ENCODE measurements at regions not wholly inside any gene's neighbourhood (a gene's known extent, or its start where the extent isn't known, plus 50 kb on each side); places are given as distances from the start of the nearest gene placed in this dataset.

DNA sequence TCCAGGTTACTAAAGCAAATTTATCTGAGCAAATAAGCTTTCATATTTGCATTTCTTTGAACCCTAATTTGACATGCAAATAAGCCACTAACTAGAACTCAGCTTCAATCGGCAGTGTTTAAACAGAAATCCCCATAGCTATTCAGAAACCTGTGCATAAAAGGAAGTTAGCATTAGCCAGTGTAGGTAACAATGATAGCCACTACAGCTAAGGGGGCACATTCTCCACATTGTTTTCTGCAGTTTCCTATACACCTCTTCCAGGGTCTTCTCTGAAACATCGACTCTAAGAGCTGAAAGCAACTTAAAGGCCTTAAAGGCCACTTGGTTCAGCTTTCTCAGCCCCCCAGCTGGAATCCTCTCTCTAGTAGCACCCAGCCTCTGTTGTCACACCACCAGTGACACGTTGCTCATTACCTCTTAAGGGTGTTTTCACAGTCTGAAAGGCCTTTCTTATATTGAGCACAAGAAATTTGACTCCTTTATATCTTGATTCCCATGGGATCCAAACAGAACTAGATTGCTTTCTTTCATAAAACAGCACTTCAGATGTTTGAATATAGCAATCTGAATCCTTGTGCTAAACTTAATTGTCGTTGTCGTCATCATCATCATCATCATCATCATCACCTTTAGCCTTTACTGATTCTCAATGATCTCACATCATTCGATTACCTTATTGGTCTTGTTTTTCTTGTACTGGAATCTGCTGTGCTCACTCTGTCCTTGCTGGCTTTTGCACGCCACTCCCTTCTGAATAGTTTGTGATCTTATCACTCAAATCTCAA, 93.9 kb upstream of the DAB1 start:
- TF ChIP-seq, protein P1, sequence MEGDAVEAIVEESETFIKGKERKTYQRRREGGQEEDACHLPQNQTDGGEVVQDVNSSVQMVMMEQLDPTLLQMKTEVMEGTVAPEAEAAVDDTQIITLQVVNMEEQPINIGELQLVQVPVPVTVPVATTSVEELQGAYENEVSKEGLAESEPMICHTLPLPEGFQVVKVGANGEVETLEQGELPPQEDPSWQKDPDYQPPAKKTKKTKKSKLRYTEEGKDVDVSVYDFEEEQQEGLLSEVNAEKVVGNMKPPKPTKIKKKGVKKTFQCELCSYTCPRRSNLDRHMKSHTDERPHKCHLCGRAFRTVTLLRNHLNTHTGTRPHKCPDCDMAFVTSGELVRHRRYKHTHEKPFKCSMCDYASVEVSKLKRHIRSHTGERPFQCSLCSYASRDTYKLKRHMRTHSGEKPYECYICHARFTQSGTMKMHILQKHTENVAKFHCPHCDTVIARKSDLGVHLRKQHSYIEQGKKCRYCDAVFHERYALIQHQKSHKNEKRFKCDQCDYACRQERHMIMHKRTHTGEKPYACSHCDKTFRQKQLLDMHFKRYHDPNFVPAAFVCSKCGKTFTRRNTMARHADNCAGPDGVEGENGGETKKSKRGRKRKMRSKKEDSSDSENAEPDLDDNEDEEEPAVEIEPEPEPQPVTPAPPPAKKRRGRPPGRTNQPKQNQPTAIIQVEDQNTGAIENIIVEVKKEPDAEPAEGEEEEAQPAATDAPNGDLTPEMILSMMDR (IDR thresholded peaks at IDR 0.05; ENCODE audit: poor library complexity), result no peak
- TF ChIP-seq EZH2 (IDR thresholded peaks at IDR 0.05; ENCODE audit: borderline replicate concordance), result no peak
